HK-2 (cell line): ENCODE measurements at regions not wholly inside any gene's neighbourhood (a gene's known extent, or its start where the extent isn't known, plus 50 kb on each side); places are given as distances from the start of the nearest gene placed in this dataset.
"Not testable (repeated sequence)": the region's sequence is repeated elsewhere in the genome, so short reads cannot be mapped to it uniquely, and the experiment has no call there.

Experiments
- DNase-seq: peaks from one replicate; pipeline ENCODE4 v3.0.0-alpha.2; 2018; ENCODE audit not compliant: unreplicated experiment

- no peak for DNase-seq
These were observed 141.8 kb downstream of the SIM1 start for GRCh38 chr6:100322886-100323285.

DNA sequence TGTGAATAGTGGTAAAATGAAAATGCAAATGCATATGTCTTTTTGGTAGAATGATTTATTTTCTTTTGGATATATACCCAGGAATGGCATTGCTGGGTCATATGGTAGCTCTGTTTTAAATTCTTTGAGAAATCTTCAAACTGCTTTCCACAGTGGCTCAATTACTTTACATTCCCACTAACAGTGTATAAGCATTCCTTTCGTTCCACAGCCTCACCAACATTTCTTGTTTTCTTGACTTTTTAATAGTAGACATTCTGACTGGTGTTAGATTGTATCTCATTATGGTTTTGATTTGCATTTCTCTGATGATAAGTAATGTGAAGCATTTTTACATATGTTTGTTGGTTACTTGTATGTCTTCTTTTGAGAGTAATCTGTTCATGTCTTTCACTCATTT, 144.0 kb downstream of the SIM1 start:
- DNase-seq: no peak

DNA sequence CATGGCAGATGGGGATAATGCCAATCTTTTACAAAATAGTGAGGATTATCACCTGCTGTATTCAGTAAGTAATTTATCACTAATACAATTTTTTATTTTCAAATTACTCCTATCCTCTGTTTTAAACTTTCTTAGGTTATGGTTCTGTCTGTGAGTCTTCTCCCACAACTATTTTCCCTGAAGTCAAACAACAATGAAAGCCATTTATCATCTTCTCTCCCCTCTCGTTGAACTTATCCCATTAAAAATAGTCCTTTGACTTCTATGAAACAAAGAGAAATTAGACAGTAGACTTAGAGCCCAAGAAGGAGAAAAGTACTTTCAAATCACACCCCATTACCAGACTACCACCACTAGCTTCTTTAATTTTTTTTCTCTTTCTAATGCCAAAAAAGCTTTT, 147.7 kb downstream of the SIM1 start:
- DNase-seq: no peak

DNA sequence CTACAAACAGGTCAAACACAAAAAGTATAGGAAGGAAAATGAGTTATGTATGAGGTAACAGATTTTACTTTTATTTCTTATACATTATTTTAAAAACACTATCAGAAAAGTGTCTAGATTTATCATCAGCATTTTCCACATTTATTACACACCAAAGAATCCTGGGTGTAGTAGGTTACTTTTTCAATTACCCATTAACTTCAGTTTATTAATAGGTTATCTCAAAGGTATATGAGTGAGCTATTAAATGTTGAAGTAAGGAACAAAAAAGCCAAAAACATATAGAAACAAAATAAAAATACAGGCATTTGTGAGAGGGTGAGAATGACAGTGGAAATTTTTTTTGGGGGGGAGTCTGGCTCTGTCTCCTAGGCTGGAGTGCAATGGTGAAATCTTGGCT, 150.5 kb downstream of the SIM1 start:
- DNase-seq: no peak

DNA sequence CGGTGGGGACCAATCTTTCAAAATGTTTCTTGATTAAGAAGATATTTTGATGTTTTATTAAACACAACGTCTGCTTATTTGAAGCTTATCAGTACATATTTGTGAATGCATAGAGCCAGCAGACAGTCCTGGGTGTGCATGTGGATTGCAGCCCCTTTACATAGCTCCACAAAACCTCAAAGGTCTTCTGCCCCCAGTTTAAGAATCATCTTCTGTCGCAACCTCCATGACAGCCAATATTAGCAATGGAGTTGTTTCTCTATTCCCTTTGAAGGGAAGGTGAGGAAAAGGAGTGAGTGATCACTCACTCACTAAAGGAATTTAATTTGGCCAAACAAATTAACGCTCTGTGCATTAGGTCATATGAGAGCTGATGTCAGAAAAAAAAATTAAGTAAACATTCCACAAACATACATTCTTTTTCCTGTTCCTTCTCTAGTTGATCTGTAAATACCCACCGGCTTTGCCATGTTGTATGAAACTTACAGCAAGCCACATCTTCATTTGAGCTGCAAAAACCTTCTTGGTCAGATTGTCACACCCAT, 152.9 kb downstream of the SIM1 start:
- DNase-seq: no peak

GRCh38 chr6:100309174-100309573, 155.5 kb downstream of the SIM1 start:
- no peak for DNase-seq

DNA sequence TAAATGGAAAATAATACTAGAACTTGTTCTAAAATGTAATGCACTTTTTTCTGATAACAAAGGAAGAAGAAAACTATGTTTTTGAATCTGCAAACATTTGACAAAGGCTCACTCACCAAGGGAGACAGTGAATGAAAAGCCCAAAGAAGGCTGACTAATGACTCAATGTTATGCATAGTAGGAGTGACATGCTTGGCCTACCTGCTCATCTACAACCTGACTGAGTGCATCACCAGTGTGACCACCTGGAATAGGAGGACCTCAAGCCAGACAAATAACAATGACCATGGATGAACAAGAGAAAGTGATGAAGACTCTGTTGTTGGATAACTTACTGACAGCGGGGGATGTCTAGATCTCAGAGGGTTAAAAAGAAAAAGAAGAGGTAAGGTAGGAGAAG, 157.2 kb downstream of the SIM1 start:
- DNase-seq: no peak

DNA sequence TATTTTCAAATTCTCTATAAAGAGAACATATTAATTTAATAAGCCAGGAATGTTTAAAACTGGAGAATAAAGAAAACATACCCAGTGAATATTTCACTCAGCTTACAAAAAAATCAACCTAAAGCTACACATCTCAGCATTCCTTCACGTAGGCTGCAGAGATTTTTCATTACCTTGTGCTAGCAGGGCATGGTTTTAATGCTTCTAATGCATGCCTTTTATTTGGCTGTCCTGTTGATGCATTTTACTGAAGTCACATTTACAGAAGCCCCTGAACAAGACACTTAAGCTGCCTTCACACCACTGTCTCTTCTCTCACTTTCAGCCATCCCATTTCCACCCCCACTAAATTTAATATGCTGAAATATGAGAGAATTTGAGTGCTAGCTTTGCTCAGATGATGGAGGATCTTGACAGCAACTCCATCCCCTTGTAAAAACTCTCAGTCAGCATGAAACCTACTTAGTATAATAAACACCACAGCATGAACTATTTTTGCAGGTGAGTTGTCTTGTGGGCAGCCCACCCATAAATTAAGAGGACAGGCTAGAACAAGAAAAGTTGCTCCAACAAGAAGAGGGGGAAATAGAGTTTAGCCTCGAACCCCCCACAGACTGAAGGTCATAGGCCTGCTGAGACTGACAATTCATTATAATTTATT, 159.4 kb downstream of the SIM1 start:
- no peak for DNase-seq

DNA sequence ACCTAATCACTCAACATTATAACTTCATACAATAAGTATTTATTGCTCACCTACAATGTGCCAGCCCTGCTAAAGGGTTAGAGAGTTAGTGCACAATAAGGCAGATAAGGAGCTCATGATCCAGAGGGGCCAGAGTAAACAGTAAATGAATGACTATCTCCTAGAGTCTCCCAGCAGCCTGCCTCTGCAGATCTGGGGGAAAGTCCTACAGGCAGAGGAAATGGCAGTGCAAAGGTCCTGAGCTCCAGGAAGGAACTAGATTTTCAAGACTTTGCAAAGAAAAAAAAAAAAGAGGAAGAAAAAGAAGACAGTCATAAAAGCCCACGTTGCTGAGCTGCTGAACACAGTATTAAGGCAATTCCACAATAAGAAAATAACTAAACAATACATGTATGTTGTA, 160.1 kb downstream of the SIM1 start:
- no peak for DNase-seq

- DNase-seq: no peak
These were observed 163.0 kb downstream of the SIM1 start for GRCh38 chr6:100301731-100302130.

DNA sequence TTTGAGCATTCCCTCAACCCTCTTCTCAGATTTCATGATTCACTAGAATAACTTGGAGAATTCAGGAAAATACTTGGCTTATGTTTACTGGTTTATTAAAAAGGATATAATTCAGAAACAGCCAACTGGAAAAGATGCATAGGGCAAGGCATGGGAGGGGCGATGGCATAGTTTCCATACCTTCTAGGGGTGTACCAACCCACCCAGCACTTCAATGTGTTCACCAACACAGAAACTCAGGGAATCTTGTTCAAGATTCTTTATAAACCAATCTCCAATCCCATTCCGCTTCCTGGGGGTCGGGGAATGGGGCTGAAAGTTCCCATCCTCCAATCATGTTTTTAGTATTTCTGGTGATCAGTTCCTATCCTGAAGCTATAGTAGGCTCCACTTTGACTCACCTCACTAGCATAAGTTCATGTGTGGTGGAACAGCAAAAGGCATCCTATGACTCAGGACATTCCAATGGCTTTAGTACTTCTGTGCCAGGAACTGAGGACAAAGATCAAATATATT, 164.4 kb downstream of the SIM1 start:
- DNase-seq: peak; percentile 67

DNA sequence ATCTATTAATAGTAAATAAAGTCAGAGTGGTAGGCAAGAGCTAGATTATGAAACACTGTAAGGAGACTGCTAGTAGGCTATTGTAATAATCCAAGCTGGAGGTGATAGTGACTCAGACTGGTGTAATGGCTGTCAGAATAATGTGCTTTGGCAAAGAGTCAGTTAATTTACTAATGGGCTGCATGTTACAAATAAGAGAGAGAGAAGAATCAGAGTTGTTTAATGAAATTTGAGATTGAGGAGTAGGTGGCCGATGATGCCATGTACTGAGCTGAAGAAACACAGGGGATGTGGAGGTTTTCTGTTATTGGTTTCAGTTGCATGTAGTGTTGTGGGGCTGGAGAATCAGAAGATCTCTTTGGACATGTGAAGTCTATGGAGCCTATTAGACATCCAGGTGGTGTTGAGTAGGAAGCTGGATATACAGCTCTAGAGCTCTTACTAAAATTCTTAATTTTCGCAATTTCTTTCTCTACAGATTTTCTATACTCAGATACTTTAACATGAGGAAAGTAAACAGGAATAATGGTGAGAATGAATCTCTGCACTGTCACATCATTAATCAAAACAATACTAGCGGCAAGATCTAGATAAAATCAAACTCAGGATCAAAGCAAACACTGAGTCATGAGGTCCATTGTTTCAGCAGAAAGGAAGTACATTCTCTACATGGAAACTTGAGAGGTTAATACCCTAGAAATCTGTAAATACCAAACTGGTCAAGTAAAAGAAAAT, 167.7 kb downstream of the SIM1 start:
- no peak for DNase-seq

GRCh38 chr6:100295172-100295571, 169.5 kb downstream of the SIM1 start:
- not testable (repeated sequence) for DNase-seq

GRCh38 chr6:100289285-100289684, 175.4 kb downstream of the SIM1 start:
- no peak for DNase-seq

DNA sequence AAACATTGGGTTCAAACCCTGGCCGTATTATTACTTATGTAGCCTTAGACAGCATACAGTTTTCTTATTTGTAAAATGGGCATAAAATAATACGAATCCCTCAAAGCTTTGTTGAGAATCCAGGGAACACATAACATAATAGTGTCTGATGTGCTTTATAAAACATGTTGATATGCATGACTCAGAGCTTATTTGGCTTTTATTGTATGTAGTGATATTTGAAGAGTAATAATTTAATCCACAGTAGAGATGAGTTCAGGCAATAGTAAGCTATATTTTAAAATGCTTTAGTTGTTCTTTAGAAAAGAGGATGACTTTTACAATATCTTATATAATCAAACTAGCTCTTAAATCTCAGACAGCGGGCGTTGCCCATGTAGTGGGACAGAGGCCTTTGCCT, 176.4 kb downstream of the SIM1 start:
- no peak for DNase-seq

DNA sequence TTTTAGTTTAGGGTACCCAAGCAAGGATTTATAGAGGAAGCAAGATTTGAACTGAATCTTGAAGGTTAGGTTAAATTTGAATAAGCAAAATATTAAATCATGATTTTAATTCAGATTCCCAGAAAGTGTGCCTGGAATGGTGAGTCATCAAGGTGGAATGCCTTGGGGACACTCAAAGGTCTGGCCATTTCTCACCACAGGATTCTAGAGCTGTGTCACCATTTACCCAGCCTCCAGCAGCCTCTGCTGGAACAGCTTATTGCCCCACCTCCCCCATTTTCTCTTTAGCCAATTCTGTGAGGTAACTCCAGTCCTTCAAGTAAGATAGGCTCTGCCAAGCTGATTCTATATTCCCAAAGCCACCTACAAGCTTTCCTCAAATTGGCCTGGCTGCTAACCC, 181.4 kb downstream of the SIM1 start:
- peak; percentile 60 for DNase-seq

GRCh38 chr6:100281471-100281901, 183.2 kb downstream of the SIM1 start:
- no peak for DNase-seq

DNA sequence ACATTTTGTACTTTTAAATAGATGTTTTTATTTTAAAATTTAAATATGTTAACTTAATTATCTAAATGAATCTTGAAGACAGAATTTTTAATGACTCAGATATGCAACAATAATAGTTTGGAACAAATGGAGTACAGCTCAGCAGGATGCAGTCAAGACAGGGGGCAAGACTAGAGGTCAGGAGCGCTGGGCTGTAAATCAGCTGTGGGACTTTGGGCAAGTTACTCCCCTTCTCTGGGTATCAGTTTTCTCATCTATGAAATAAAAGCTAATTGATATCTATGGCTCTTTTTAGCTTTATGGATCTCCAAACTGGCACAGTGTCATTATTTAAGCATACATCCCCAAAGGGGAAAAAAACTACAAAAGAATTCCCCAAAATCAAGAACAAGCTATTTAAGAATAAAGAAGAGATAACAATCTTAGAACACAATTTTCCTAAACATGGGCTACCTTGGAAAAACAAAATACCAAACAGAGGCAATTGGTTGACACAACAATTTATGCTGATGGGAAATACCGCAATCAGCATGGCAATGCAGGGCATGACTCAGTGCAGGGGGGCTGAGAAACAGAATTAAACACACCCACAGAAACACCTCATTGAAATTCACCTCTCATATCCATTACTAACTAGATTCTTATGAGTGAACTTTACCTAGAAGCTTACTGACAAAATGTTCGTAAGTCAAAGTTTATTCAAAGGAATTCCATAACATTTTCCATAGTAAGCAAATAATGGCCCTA, 188.2 kb downstream of the SIM1 start:
- DNase-seq: no peak

- no peak for DNase-seq
These were observed 190.6 kb downstream of the SIM1 start for GRCh38 chr6:100274147-100274546.

DNA sequence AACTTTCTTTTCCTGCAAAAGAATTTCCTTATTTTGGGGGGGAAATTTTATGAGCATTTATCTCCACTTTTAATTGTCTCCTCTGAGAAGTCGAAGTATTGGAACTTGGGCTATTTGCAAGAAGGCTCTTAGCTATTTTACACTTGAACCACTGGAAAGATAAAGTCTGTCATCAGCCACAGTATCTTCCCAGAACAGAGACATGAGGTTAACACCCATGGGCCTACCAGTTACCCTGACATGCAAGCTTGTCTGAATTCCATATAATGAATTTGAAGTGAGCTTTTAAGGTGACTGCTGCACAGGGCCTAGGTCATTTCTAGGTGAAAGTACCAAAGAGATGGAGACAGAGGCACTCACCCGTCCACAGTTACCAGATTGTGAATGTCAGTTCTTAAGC, 193.1 kb downstream of the SIM1 start:
- no peak for DNase-seq

- no peak for DNase-seq
These were observed 193.5 kb downstream of the SIM1 start for GRCh38 chr6:100271202-100271601.

DNA sequence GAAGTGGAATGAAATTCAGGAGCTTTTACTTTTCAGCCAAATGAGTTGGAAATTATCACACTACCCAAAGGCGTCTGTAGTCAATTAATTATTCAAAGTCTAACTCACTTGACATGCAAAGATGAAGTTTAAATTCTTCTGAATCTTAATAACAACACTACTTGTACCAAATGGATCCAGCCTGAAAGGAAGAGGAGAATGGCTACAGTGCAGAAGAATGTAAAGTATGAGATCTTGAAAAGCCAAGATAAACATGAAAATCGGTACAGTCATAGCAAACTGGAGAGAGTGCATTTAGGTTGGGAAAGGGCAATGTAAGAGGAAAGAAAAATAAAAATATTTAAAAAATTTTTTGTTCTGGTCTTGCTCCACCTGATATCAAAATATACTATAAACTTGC, 195.5 kb downstream of the SIM1 start:
- DNase-seq: no peak
